Mammary epithelial cell (primary cell): ENCODE measurements at regions not wholly inside any gene's neighbourhood (a gene's known extent, or its start where the extent isn't known, plus 50 kb on each side); places are given as distances from the start of the nearest gene placed in this dataset.

Experiments used
- CTCF ChIP-seq, 2 donors: IDR thresholded peaks in 1 of 2; conservative IDR thresholded peaks in 1 of 2; 2 replicates each; pipeline ENCODE4 v1.5.1; 2011 to 2012; ENCODE audit warnings: inconsistent platforms in 2 of 2, low read length in 2 of 2, mild to moderate bottlenecking in 2 of 2, control low read depth in 1 of 2, low read depth in 1 of 2; ENCODE audit not compliant: insufficient read depth in 1 of 2; ENCODE audit errors: extremely low read depth in 1 of 2
- EZH2 ChIP-seq: IDR thresholded peaks from 2 replicates; pipeline ENCODE4 v1.6.1; 2012; ENCODE audit warnings: low read length, inconsistent platforms, borderline replicate concordance

DNA sequence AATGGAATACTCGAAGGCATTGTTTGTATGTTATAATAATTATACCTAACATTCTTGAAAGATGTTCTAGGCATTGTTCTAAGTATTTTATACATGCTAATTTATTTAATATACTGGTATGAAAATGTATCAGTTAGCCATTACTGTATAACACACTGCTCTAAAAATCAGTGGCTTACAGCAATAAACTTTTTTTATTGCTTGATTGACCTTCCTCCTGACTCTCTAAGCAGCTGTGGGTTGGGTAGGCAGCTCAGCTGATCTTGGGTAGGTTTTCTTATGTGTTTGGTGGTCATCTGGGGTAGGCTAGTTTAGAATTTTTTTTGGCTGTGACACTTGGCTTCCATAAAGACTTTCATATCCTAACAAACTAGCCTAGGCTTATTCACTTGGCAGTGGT is 100.2 kb upstream of the SYT6 start:
- TF ChIP-seq CTCF (conservative IDR thresholded peaks at IDR 0.05 in 1 of 2, IDR thresholded peaks at IDR 0.05 in 1 of 2; ENCODE audit: extremely low read depth in 1 of 2, insufficient read depth in 1 of 2, low read depth in 1 of 2, low read length in 2 of 2) (no peak), EZH2 (no peak)
